ENCODE measurements at regions not wholly inside any gene's neighbourhood (a gene's known extent, or its start where the extent isn't known, plus 50 kb on each side); places are given as distances from the start of the nearest gene placed in this dataset.
"Not testable (repeated sequence)": the region's sequence is repeated elsewhere in the genome, so short reads cannot be mapped to it uniquely, and the experiment has no call there.

DNA sequence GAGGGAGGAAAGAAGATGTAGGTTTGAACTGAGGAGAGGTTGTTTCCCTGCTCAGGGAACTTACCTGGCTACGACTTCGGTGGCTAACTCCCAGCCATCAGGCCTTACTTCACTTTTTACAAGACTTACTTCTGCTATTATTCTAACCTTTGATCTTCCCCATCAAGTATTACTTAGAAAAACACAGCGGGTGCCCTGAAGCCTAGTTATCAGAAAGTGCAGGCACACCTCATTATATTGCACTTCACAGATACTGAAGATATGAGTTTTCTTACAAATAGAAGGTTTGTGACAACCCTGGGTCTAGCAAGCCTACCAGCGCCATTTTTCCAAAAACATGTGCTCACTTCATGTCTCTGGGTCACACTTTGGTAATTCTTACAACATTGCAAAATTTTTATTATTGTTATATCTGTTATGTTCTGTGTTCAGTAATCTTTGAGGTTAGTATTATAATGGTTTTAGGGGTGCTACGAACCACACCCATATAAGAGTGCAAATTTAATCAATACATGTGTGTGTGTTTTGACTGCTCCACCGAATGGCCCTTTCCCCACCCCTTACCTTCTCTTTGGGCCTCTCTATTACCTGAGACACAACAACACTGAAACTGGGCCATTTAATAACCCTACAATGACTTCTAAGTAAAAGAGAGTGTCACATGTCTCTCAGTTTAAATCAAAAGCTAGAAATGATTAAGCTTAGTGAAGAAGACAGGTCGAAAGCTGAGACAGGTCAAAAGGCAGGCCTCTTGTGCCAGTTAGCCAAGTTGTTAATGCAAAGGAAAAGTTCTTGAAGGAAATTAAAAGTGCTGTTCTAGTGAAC is 2102.7 kb upstream of the WWC1 start:
- no peak for DNase-seq (ENCODE audit: low read depth)

DNA sequence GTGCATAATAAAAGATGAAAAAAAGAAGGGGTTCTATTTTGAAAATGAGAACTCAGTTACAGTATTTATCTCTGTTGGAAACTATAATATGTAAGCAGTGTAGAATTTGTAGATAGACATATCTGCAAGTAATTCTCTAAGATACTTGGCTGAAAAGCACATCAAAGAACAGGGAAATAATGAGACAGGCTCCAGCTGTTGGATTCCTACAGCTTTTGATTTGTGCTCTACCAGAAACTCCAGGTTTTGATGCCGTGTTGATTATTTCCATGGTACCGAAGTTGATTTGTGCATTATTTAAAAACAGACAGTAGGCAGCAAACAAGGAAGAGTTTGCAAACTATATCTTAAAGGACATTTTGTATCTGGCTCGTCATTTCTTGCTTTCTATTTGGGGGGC is 2098.7 kb upstream of the WWC1 start:
- no peak for DNase-seq (ENCODE audit: low read depth)

DNA sequence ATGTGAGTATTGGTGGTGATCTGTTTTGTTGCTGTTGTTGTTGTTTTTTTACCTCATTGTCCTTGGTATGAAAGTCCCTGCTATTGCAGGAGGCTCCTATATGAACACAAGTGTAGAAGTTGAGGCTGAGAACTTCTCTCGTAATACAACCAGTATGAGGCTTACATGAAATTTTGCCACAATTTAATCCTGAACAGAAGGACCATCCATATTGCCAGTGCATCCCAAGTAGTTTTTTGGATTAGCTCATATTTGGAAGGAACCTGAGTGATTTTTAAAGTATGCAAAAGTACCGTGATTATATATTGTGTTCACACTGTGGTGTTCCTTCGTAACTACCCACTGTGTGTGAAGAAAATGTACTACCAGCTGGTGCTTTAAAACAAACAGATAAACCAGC is 2095.5 kb upstream of the WWC1 start:
- no peak for DNase-seq (ENCODE audit: low read depth)

DNA sequence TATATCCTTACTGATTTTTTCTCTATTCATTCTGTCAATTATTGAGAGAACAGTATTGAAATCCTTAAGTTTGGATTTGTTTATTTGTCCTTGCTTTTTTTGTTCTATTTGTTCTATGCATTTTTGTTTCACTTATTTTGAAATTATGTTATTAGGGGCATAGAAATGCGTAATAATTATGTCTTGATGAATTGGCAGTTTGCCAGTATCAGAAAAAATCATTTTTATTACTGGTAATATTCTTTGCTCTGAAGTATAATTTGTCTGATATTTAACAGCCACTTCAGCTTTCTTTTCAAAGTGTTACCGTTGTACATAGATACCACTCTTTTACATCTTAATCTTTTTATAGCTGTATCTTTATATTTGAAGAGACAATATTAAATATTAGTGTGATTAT is 2090.9 kb upstream of the WWC1 start:
- no peak for DNase-seq (ENCODE audit: low read depth)

DNA sequence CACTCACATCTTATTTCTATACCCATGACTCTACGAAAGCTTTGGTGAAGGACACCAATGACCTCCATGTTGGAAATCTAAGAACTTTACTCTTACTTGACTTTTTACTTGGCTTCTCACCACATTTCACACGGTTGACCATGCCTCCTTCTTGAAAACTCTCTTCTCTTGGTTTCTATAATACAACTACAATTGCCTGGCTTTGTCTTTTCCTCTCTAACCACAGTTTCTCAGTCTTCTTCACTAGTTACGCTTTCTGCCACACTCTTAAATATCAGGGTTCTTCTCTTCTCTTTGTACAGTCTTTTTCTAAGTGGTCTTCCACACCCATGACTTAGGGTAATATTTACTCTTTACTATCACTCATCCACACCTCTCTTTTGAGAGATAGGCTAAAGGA is 2079.8 kb upstream of the WWC1 start:
- no peak for DNase-seq (ENCODE audit: low read depth)

DNA sequence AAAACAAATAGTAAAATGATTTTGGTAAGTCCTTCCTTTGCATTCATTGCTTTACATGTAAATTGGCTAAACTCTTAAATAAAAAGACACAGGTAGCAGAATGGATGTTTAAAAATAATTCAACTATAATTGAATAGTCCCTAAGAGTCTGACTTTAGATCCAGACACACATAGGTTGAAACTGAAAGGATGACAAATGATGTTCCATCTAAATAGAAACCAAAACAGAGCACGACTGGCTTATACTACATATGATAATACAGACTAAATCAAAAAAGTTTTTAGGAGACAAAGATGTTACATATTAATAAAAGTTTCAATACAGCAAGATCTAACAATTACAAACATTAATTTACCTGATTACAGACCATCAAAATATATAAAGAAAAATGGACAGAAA is 2055.1 kb upstream of the WWC1 start:
- DNase-seq (ENCODE audit: low read depth): no peak

DNA sequence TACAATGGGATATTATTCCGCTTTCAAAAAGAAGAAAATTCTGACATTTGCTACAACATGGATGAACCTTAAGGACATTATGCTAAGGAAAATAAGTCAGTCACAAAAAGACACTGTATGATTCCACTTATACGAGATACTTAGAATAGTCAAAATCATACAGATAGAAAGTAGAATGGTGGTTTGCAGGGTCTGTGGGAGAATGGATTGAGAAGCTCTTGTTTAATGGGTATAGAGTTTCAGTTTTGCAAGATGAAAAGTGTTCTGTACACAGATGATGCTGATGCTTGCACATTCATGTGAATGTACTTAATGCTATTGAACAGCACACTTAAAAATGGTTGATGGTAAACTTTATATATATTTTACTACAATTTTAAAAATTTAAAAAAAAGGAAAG is 2050.7 kb upstream of the WWC1 start:
- no peak for DNase-seq (ENCODE audit: low read depth)

DNA sequence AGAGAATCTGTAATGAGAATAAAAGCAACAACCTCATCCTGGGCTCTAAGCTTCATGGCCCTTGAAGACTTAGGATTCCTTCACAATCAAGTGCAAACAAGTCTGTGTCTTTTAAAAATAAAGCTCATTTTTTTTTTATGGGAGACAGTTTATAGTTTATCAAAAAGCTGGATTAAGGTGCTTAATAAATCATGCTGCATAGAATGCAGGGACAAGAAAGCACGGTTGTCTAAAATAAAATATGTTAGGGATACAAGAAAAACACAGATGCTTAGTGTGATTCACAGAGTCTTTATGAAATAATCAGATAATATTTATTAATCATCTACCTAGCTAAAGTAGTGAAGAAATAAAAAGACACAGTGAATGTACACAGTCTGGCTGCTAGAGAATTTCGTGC is 2045.9 kb upstream of the WWC1 start:
- no peak for DNase-seq (ENCODE audit: low read depth)

DNA sequence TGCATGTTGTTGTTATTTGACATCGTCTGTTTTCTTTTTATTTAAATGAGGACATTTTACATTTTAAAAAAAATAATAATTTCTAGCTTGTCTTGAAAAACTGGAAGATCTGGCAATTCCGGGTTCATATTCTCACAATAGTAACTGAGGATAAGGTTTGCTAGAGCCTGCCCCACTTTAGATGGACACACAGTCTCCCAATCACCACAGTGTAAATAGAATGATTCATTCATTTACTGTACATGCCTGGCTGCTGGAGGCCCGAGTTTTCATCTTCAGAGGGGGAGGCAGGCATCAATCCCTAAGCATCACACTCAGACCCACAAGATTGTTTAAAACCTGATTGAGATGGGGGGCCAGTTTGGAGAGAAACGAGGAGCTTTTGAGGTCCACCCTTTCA is 2039.7 kb upstream of the WWC1 start:
- DNase-seq (ENCODE audit: low read depth): no peak

DNA sequence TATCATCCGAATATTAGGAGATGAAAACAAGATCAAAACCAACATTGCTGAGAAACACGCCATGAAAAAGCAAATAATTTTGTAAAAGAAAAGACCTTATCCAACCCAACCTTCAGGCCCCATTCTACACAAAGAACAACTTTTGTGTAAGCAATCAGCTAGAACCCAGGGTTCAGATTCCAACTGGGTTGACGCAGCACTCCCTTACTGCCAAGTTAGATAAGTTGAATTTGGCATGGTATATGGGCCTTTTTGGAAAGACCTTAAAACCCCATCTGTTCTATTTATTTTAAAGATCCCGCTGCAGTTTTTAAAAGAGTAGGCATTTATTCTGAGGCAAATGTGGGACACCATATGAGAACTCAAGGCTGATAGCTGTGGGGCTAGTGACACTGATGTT is 2033.8 kb upstream of the WWC1 start:
- no peak for DNase-seq (ENCODE audit: low read depth)

DNA sequence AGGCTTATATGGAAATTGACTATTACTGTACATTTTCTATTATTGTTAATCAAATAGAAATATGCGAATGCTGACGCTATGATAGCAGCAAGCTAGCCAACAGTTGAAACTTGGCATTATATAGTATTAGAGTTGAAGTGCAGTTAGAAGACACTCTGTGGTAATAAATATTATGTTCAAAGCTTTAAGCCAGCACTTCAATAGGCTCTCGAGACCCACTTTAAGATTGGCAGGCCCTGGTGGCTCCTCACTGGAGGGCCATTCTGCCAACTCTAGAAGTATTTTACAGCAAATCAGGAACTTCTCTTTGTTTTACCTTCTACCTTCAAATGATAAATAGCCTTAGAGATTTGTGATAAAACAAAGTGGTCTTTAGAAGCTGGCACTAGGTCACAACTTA is 2029.0 kb upstream of the WWC1 start:
- DNase-seq (ENCODE audit: low read depth): no peak

DNA sequence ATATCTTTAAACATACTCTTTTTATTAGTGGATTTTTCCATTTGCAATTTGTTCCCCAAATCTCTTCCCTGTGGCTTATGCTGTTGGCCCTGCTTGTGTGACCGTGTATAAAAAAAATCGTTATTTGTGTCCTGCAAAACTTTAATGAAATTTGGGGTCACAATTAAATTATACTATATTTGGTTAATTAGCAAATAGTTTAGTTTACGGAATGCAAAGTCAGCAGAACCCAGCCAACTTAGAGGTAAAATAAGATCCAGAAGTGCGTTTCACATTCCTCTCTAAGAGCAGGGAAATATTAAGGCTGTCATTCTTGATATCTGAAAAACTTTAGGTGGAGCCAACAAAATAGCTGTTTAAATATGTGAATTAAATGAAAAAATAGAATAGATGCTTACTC is 2023.5 kb upstream of the WWC1 start:
- DNase-seq (ENCODE audit: low read depth): no peak

DNA sequence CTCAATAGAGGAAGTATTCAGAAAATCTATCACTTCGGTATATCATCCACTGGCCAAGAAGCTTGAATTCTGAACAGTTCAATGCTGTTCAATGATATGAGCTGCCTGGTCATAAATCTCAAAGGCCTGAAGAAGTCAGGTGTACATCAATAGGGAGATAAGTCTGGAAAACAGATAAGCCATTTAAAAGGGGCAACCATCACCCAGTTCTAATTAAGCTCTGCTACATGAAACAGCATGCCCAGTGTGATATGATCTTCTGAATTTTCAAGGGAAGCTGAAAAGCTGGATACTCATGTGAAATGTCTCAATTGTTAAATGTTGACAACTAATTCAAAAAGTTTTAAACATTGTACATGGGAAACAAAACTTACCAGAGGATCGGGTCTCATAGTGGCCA is 2020.7 kb upstream of the WWC1 start:
- no peak for DNase-seq (ENCODE audit: low read depth)

DNA sequence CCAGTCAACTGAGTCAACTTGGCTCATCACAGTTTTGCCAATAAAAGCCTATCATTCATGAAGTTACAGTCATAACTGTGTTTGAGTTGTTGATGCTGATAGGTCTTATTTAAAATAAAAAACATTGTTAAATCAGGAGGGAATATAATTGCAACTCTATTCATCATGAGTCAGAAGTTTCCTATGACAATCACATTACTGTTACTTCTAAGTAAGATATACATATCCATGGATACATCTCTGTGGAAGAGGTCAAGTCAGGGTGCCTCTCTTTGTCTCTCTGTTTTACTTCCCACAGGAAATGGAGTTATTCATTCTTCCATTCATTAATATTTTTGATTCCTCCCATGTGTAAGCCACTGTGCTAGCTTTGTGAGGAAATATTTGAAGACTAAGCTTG is 2015.4 kb upstream of the WWC1 start:
- no peak for DNase-seq (ENCODE audit: low read depth)

DNA sequence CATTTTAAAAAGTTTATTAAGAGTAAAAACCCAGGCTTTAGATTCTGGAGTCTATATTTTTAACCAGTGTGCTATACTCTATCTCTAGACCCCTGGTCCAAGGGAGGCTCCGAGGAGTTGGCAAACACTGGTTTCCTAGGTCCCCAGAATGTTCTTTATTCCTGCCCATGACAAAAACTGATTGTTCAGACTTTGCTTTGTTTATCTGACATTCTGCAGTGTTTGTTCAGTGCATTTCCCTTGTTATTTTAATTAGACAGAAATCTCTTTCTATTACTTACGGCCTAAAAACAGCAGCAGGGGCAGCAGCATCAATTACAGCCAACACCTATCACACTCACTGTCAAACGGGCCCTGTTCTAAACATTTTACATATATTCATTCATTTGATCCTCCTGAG is 2011.6 kb upstream of the WWC1 start:
- DNase-seq (ENCODE audit: low read depth): no peak

DNA sequence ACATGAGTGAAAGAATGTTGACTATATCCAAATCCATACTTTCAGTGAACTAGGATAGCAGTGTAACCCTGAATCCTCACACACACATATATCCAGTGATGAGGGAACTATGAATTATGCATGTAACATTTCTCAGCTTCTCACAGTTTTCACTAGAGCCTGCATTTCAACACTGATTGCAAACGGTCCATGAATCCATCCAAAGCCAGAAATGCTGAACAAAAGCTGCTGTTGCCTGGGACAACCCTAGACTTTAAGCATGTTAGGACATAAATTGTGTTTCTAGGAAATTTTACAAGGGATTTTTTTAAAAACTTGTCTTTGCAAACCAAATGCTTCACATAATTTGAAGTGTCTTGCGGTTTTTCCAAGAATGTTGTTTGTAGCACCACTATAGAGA is 2010.0 kb upstream of the WWC1 start:
- no peak for DNase-seq (ENCODE audit: low read depth)

DNA sequence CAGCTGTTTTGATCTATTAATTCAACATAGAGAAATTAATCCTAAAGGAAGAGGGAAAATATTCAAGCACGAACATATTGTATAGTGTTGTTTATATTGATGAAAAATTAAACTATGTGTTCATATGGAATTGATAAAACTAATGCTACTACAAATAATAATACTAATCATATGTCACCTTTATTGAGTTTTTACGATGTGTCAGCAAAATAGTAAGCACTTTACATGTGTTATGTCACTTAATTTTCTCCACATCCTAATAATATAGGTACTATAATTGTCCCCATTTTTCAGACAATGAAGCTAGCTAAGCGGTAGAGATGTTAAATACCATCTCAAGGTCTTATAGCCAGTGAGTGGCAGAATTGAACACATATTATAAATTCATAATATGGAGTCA is 2008.5 kb upstream of the WWC1 start:
- DNase-seq (ENCODE audit: low read depth): no peak

DNA sequence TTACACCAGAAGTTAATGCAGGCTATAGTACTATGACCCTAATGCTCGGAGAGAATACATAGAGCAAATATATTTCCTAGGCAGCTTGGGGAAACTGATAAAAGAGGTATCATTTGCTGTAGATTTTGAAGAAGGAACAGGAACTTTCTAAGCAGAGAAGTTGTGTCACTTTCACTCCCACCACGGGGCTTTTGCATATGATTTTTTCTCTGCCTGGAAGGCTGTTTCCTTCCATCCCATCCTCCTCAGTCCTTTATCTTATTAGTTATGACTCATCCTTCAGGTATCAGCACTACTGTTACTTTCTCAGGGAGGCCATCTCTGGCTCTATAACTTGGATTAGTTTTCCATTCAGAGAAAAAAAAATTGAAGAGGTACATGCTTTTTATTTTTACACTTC is 2006.1 kb upstream of the WWC1 start:
- no peak for DNase-seq (ENCODE audit: low read depth)

DNA sequence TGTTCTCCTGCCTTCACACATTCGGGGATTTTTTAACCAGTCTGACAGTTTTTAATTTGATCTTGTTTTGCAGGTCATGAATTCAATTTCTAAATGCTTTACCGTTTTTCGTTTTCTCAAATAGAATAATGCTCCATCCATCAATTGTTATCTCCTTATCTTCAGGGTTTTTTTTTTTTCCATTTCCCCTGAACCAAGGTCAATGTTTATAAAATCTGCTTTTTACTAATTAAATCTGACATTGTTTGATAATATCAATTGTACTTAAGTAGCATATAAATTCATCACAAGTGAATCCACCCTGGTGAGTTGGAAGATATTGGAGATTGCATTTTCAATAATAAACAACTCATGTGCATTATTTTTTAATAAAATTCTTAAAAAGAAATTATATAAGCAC is 2004.6 kb upstream of the WWC1 start:
- no peak for DNase-seq (ENCODE audit: low read depth)

DNA sequence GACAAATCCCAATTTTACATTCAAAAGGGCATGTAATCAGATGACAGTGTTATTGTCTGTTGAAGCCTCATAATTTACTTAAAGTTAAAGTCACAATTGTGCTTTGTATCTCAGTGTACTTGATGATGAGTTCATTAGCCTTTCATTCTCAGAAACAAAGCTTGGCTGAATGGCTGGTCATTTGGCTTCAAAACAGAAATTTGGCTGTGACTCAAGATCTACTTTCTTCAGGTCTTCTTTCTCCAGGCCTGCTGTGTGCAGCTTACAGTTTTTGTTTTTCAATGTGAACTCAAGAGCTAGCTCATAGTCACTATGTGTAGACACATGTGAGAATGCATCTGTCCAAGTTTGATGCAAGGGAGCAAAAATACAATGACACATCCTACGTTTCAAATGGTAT is 2003.6 kb upstream of the WWC1 start:
- no peak for DNase-seq (ENCODE audit: low read depth)

DNA sequence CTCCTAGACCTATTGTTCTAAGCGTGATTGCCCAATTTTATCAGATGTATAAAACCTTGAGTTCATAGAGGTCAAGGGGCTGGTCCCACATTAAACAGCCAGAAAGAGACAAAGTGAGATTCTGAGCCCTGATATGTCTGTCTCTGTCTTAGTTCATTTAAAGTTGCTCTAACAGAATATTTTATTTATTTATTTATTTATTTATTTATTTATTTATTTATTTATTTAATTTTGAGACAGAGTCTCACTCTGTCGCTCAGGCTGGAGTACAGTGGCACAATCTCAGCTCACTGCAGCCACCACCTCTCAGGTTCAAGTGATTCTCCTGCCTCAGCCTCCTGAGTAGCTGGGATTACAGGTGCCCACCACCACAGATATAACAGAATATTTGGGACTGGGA is 1999.6 kb upstream of the WWC1 start:
- not testable (repeated sequence) for DNase-seq (ENCODE audit: low read depth)

DNA sequence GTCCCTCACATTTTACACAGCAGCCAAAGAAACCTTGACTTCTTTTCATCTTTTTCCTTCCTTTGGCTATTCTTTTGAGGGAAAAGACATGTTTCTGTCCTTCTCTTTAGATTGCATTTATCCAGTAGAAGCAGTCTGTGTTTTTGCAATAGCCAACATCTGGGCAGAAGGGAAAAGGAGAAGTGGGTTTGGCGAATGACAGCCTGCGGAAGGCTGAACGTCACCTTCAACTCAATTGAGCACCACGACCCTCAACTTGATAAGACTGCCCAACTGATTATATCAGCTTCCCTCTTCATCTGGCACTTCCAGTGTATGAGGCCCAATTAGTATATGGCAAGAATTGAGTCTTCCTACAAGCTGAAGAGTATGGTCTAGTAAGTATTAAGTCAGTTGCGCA is 1997.6 kb upstream of the WWC1 start:
- DNase-seq (ENCODE audit: low read depth): no peak

DNA sequence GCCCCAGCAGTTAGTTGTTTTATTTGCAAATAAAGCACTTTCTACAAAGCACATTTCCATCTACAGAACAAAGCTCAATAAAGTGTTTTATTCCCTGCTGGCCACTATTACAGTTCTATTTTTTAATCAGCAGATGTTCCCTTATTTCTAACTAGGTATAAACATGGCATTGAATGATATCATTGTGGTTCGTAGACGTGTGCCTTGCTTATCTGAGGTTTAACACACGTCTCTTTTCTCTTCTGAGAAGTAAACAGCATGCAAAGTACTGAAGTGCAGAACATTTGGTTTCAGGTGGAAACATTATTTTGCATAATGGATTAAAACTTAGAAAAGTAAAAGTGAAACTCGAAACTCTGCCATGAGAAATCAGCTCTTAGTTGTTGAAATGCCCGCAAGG is 1989.3 kb upstream of the WWC1 start:
- no peak for DNase-seq (ENCODE audit: low read depth)

DNA sequence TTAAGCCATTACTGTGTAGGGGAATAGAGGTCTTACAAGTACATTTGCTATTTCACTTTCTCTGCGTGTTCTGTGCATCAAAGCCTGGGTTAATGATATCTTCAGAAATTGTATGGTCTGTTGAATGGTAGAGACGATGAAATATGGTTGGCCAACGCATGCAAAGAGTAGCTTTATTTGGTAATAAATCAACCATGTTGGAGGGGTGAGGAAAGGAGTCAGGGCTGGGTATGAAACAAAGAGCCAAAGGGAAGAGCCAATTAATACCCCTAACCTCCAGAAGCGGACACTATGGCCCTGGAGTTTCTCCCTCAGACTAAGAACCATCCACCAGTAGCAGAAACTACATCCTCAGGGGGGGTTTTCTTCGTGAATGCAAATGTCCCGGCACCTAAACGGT is 1974.0 kb upstream of the WWC1 start:
- DNase-seq (ENCODE audit: low read depth): no peak
